K562 (cell line): ENCODE measurements at regions not wholly inside any gene's neighbourhood (a gene's known extent, or its start where the extent isn't known, plus 50 kb on each side); places are given as distances from the start of the nearest gene placed in this dataset.

ENCODE experiments used
- ATAC-seq: fragments of 200-7000 bp; cut with Tn5 transposase; 3 replicates; pipeline ENCODE4 v1.9.1; 2020; ENCODE audit warnings: moderate library complexity
- BruUV-seq: library from RNA; stranded (reverse); fragments of 400-500 nt; replicated peaks from 2 replicates; lab custom pipeline; 2021; lab: Mats Ljungman, UMichigan
- CTCF ChIA-PET: fragments of 300-600 bp; formaldehyde crosslinking; extraction: SDS; loops from one replicate; lab custom pipeline; 2021; ENCODE audit warnings: low intra/inter-chr PET ratio; lab: Yijun Ruan, JAX
- POLR2A ChIA-PET: fragments of 300-600, 350-650 bp; sonication (Branson Sonifier 250); formaldehyde crosslinking; extraction: SDS; loops from one replicate; lab custom pipeline; 2021; ENCODE audit warnings: antibody characterized with exemption, inconsistent platforms; lab: Yijun Ruan, JAX
- DNase-seq, 4 experiments: peaks; one replicate each; pipeline versions ENCODE4 v3.0.0 to v3.0.0-alpha.2; 2011 to 2018; ENCODE audit warnings: low spot score in 3 of 4, mixed read lengths in 3 of 4; ENCODE audit errors: extremely low read depth in 1 of 4
- FAIRE-seq: peaks from 2 replicates; lab custom pipeline; 2011; peaks lifted over from hg19 to GRCh38; lab: Jason Lieb, UNC
- H2AFZ ChIP-seq: 2 replicates; pipeline ENCODE4 v1.6.0; 2011; ENCODE audit warnings: low read depth, low read length, control low read depth, inconsistent platforms
- H3K27ac ChIP-seq: fragments of 200-600 bp; 3 replicates; pipeline ENCODE4 v1.8.0; 2011; ENCODE audit warnings: low read depth, mild to moderate bottlenecking, control low read depth, inconsistent platforms, low read length, moderate library complexity, mixed read lengths; ENCODE audit errors: extremely low read depth
- H3K27me3 ChIP-seq, 2 experiments: fragments of 300-600 bp in 1 of 2; 2 replicates in 1 of 2; 3 replicates in 1 of 2; pipeline versions ENCODE4 v1.6.0 to v1.8.0; 2011; ENCODE audit warnings: inconsistent platforms in 2 of 2, low read length in 2 of 2, mild to moderate bottlenecking in 1 of 2, mixed read lengths in 1 of 2, moderate library complexity in 1 of 2; ENCODE audit not compliant: control insufficient read depth in 2 of 2, insufficient read depth in 2 of 2
- H3K36me3 ChIP-seq: fragments of 300-600 bp; 3 replicates; pipeline ENCODE4 v1.8.0; 2011; ENCODE audit warnings: mild to moderate bottlenecking, low read length, inconsistent platforms; ENCODE audit not compliant: control insufficient read depth, insufficient read depth
- H3K4me1 ChIP-seq, 2 experiments: fragments of 200-600 bp in 1 of 2; replicated peaks in 1 of 2; 2 replicates in 1 of 2; 3 replicates in 1 of 2; pipeline versions ENCODE4 v1.5.1 to v1.8.0; 2011; ENCODE audit warnings: inconsistent platforms in 2 of 2, low read length in 2 of 2, mild to moderate bottlenecking in 1 of 2, mixed read lengths in 1 of 2, moderate library complexity in 1 of 2; ENCODE audit not compliant: control insufficient read depth in 2 of 2, insufficient read depth in 2 of 2
- H3K4me2 ChIP-seq: 2 replicates; pipeline ENCODE4 v1.6.1; 2011; ENCODE audit warnings: low read length, control low read depth, inconsistent platforms, mixed read lengths; ENCODE audit not compliant: insufficient read depth
- H3K4me3 ChIP-seq: fragments of 200-600 bp; sonication (generic), shearing (Covaris generic); 2 replicates; pipeline ENCODE4 v1.5.1; 2016; ENCODE audit warnings: control low read depth, inconsistent platforms
- H3K79me2 ChIP-seq: fragments of 200-600 bp; 3 replicates; pipeline ENCODE4 v1.8.0; 2011; ENCODE audit warnings: low read length, inconsistent platforms; ENCODE audit not compliant: control insufficient read depth, insufficient read depth
- H3K9ac ChIP-seq, 2 experiments: 2 replicates each; pipeline versions ENCODE4 v1.6.0 to v1.6.1; 2011; ENCODE audit warnings: low read depth in 2 of 2, low read length in 2 of 2, control low read depth in 1 of 2, inconsistent platforms in 1 of 2, mild to moderate bottlenecking in 1 of 2, mixed read lengths in 1 of 2; ENCODE audit not compliant: insufficient read depth in 1 of 2
- H3K9me1 ChIP-seq: one replicate; pipeline ENCODE4 v1.6.0; 2011; ENCODE audit warnings: inconsistent platforms, mild to moderate bottlenecking, low read length, moderate library complexity; ENCODE audit not compliant: control insufficient read depth, insufficient read depth
- H3K9me3 ChIP-seq: replicated peaks from 2 replicates; pipeline ENCODE4 v1.5.1; 2011; ENCODE audit warnings: low read depth, low read length, inconsistent platforms; ENCODE audit not compliant: control insufficient read depth, insufficient read depth
- H4K20me1 ChIP-seq: replicated peaks from 2 replicates; pipeline ENCODE4 v1.6.1; 2011; ENCODE audit warnings: low read length, inconsistent platforms, mixed read lengths; ENCODE audit not compliant: control insufficient read depth, insufficient read depth
- ARID4B ChIP-seq: sonication (generic); formaldehyde crosslinking; IDR thresholded peaks from 2 replicates; pipeline ENCODE4 v1.8.0; 2022; ENCODE audit warnings: mild to moderate bottlenecking, missing genetic modification reagents
- ATF1 ChIP-seq, 2 experiments: fragments of 450-650 bp in 1 of 2; IDR thresholded peaks; 2 replicates each; pipeline ENCODE4 v1.6.1; 2016; ENCODE audit warnings: missing compliant biosample characterization in 1 of 2, missing genetic modification characterization in 1 of 2
- CBFA2T3 ChIP-seq: fragments of 450-650 bp; IDR thresholded peaks from 2 replicates; pipeline ENCODE4 v1.6.1; 2017
- CEBPB ChIP-seq: fragments of 450-650 bp; IDR thresholded peaks from 2 replicates; pipeline ENCODE4 v1.6.1; 2016; ENCODE audit warnings: missing genetic modification characterization, missing compliant biosample characterization
- HLTF ChIP-seq: fragments of 450-650 bp; IDR thresholded peaks from 2 replicates; pipeline ENCODE4 v1.6.1; 2016
- LARP7 ChIP-seq: fragments of 450-650 bp; IDR thresholded peaks from 2 replicates; pipeline ENCODE4 v1.6.1; 2016
- MTA2 ChIP-seq: fragments of 450-650 bp; IDR thresholded peaks from 2 replicates; pipeline ENCODE4 v1.6.1; 2016; ENCODE audit warnings: low read depth
- PTRF ChIP-seq: fragments of 450-650 bp; IDR thresholded peaks from 2 replicates; pipeline ENCODE4 v1.6.1; 2016; ENCODE audit warnings: mild to moderate bottlenecking, missing genetic modification characterization, missing compliant biosample characterization
- SPI1 ChIP-seq: IDR thresholded peaks from 2 replicates; pipeline ENCODE4 v1.6.1; 2011; ENCODE audit warnings: low read depth, low read length, control low read depth, borderline replicate concordance
- STAT6 ChIP-seq: sonication (generic); formaldehyde crosslinking; IDR thresholded peaks from 2 replicates; pipeline ENCODE4 v1.8.1; 2023; ENCODE audit warnings: mild to moderate bottlenecking, missing genetic modification reagents
- TEAD2 ChIP-seq: fragments of 450-650 bp; IDR thresholded peaks from 2 replicates; pipeline ENCODE4 v1.6.1; 2016; ENCODE audit warnings: missing genetic modification characterization, control low read depth, missing compliant biosample characterization
- YY1 ChIP-seq, 3 experiments: IDR thresholded peaks; 2 replicates each; pipeline ENCODE4 v1.6.1; 2011; ENCODE audit warnings: low read length in 2 of 3, mild to moderate bottlenecking in 2 of 3, moderate library complexity in 2 of 3, borderline replicate concordance in 1 of 3, control low read depth in 1 of 3, low read depth in 1 of 3; ENCODE audit not compliant: insufficient read depth in 3 of 3, insufficient replicate concordance in 2 of 3, control insufficient read depth in 1 of 3, insufficient read length in 1 of 3; ENCODE audit errors: extremely low read depth in 1 of 3
- ZBTB33 ChIP-seq: sonication (generic); formaldehyde crosslinking; IDR thresholded peaks from 2 replicates; pipeline ENCODE4 v1.8.1; 2023; ENCODE audit warnings: mild to moderate bottlenecking, missing genetic modification reagents
- ZNF347 ChIP-seq: fragments of 450-650 bp; formaldehyde crosslinking; IDR thresholded peaks from 2 replicates; pipeline ENCODE4 v1.4.0; 2020; ENCODE audit warnings: low read depth, mild to moderate bottlenecking, moderate library complexity
- ZNF384 ChIP-seq: IDR thresholded peaks from 2 replicates; pipeline ENCODE4 v1.6.1; 2012; ENCODE audit warnings: low read depth, low read length, improper control_type of control experiment
- WGBS: fragments of 100-300 bp; shearing (Covaris generic); methylation state at CpG from one replicate; pipeline ENCODE4 v1.1.6; 2016; ENCODE audit warnings: low coverage, mixed read lengths; ENCODE audit not compliant: insufficient coverage; ENCODE audit errors: missing lambda C conversion rate; 5-methylcytosine and 5-hydroxymethylcytosine counted together
- in situ Hi-C: fragments of 300-500 bp; cut with MboI; formaldehyde crosslinking; loops from 4 replicates; pipeline ENCODE4 v1.15.0; 2018; ENCODE audit warnings: inconsistent platforms, mixed read lengths
- intact Hi-C: fragments of 100-400 bp; cut with micrococcal nuclease; formaldehyde crosslinking; loops from 2 replicates; pipeline ENCODE4 v1.14.2; 2022

GRCh38 chr18:10374195-10374594, 80.2 kb upstream of the APCDD1 start:
- Histone ChIP-seq H3K9ac (no peak overlapping the region), H3K79me2 (no peaks in the 10 kb centered on the region), H3K4me3 (no peak overlapping the region), H3K36me3 (no peaks in the 10 kb centered on the region), H3K4me2 (no peak overlapping the region), H3K27me3 (peaks cover 33 to 55% of the 10 kb centered on the region in 2 experiments), H2AFZ (no peak overlapping the region), H3K4me1 (no peaks in the 10 kb centered on the region), H3K9me1 (no peaks in the 10 kb centered on the region), H3K9me3 (no peaks in the 10 kb centered on the region), H4K20me1 (no peaks in the 10 kb centered on the region), H3K27ac (no peak overlapping the region)
- no TSS peak for BruUV-seq
- ATAC-seq (no peak), FAIRE-seq (no peak), DNase-seq (no peak)
- TF ChIP-seq HLTF (no peak), LARP7 (no peak), STAT6 (CRISPR knock-in tag) (no peak), SPI1 (no peak), MTA2 (no peak), YY1 (IDR thresholded peaks at IDR 0.05; ENCODE audit: borderline replicate concordance in 1 of 3, control insufficient read depth in 1 of 3, extremely low read depth in 1 of 3, insufficient read depth in 3 of 3, insufficient read length in 1 of 3, insufficient replicate concordance in 2 of 3, low read depth in 1 of 3, low read length in 2 of 3) (no peak), TEAD2 (no peak), ZBTB33 (CRISPR knock-in tag) (no peak), PTRF (tag) (no peak), ZNF347 (CRISPR knock-in tag) (no peak), ATF1 (CRISPR knock-in tag; IDR thresholded peaks at IDR 0.05) (no peak), ATF1 (tag; IDR thresholded peaks at IDR 0.05) (no peak), CBFA2T3 (no peak), ARID4B (CRISPR knock-in tag) (no peak), CEBPB (no peak), ZNF384 (no peak)
- intact Hi-C loops: no loop called here
- ChIA-PET CTCF (no interaction called here), POLR2A (interaction anchor here (0.7 kb wide), 1 partner anchor 40 kb away, joined by 3 read pairs; no protein-coding TSS in a partner anchor)
- 0% methylated on average over 10 of the region's 10 CpGs for WGBS
- in situ Hi-C loops: no loop called here
